ENCODE measurements at regions not wholly inside any gene's neighbourhood (a gene's known extent, or its start where the extent isn't known, plus 50 kb on each side); places are given as distances from the start of the nearest gene placed in this dataset.

DNA sequence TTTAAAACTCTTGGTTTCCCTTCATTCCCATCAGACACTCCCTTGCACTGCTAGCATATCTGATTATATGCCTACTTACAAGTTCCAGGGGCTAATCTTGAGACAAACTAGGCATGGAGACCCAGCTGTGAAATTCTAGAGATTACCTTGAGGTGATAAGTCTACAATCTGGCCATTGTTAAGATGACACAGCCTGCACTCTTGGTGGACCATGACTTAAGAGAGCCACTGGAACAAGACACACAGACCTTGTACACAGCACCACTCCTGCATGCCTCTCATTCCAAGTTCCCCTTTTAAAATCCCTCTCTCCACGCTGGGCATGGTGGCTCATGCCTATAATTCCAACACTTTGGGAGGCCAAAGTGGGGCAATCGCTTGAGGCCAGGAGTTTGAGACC is 387.2 kb upstream of the DCC start:
- Histone ChIP-seq H3K27ac (ENCODE audit: low read depth in 1 of 2, low read length in 2 of 2) (no peak overlapping the region), H3K36me3 (ENCODE audit: insufficient read depth, low read length) (no peaks in the 10 kb centered on the region), H3K4me3 (ENCODE audit: low read length) (no peak overlapping the region), H3K9me3 (ENCODE audit: control insufficient read depth in 1 of 2, insufficient read depth in 1 of 2, low read length in 2 of 2) (peaks cover 0 to 9% of the 10 kb centered on the region in 2 experiments), H3K27me3 (ENCODE audit: control insufficient read depth in 1 of 2, insufficient read depth in 2 of 2, low read length in 2 of 2) (peaks cover 0 to 2% of the 10 kb centered on the region in 2 experiments), H3K4me1 (ENCODE audit: insufficient read depth, low read length) (no peaks in the 10 kb centered on the region)
- Mint-ChIP-seq H3K4me1 (ENCODE audit: low read depth) (no peaks in the 10 kb centered on the region), H3K27ac (no peak overlapping the region), H3K36me3 (ENCODE audit: low read depth) (no peaks in the 10 kb centered on the region), H3K4me3 (no peak overlapping the region), H3K9me3 (peaks cover 3% of the 10 kb centered on the region), H3K27me3 (peaks cover 5% of the 10 kb centered on the region)
- TF ChIP-seq CTCF (IDR thresholded peaks at IDR 0.05): no peak
- ATAC-seq (ENCODE audit: poor library complexity) (no peak), DNase-seq (no peak)
- CTCF ChIA-PET: no interaction called here
- intact Hi-C loops (cut with DNase I, micrococcal nuclease): no loop called here
- POLR2A ChIA-PET: no interaction called here

DNA sequence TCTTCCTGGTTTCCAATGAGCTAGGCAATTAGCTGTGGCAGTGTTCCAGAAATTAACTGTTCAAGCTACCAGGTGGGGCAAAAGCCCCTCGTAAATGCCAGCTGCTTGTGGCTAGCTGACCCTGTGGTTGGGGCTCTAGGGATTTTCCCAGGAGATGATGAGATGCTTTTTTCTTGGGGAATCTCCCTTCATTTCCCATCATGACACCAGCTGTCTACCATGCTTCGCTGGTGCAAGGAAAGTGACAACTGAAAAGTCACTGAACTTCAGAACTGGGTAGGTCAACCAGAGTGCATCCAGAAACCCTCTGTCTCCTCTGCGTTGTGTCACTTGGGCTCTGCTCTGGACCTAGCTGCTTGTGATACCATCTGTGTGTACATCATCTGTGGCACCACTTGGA is 386.5 kb upstream of the DCC start:
- Mint-ChIP-seq H3K27ac (no peak overlapping the region), H3K36me3 (ENCODE audit: low read depth) (no peaks in the 10 kb centered on the region), H3K9me3 (peaks cover 3% of the 10 kb centered on the region), H3K4me3 (no peak overlapping the region), H3K4me1 (ENCODE audit: low read depth) (no peaks in the 10 kb centered on the region), H3K27me3 (peaks cover 5% of the 10 kb centered on the region)
- ChIA-PET POLR2A (no interaction called here), CTCF (no interaction called here)
- TF ChIP-seq CTCF (IDR thresholded peaks at IDR 0.05): no peak
- H3K36me3 ChIP-seq (ENCODE audit: insufficient read depth, low read length): no peaks in the 10 kb centered on the region
- no peak for ATAC-seq (ENCODE audit: poor library complexity)
- H3K4me1 ChIP-seq (ENCODE audit: insufficient read depth, low read length): no peaks in the 10 kb centered on the region
- H3K27ac ChIP-seq (ENCODE audit: low read depth in 1 of 2, low read length in 2 of 2): no peak overlapping the region
- no peak overlapping the region for H3K4me3 ChIP-seq (ENCODE audit: low read length)
- H3K27me3 ChIP-seq (ENCODE audit: control insufficient read depth in 1 of 2, insufficient read depth in 2 of 2, low read length in 2 of 2): peaks cover 0 to 2% of the 10 kb centered on the region in 2 experiments
- peaks cover 0 to 9% of the 10 kb centered on the region in 2 experiments for H3K9me3 ChIP-seq (ENCODE audit: control insufficient read depth in 1 of 2, insufficient read depth in 1 of 2, low read length in 2 of 2)
- DNase-seq: no peak
- intact Hi-C loops (cut with DNase I, micrococcal nuclease): no loop called here

GRCh38 chr18:51955136-51955535 is 384.9 kb upstream of the DCC start:
- no peak overlapping the region for H3K4me3 ChIP-seq (ENCODE audit: low read length)
- POLR2A ChIA-PET: no interaction called here
- H3K4me1 ChIP-seq (ENCODE audit: insufficient read depth, low read length): no peaks in the 10 kb centered on the region
- peaks cover 0 to 2% of the 10 kb centered on the region in 2 experiments for H3K27me3 ChIP-seq (ENCODE audit: control insufficient read depth in 1 of 2, insufficient read depth in 2 of 2, low read length in 2 of 2)
- no peaks in the 10 kb centered on the region for H3K27me3 Mint-ChIP-seq
- no peak for TF ChIP-seq CTCF (IDR thresholded peaks at IDR 0.05)
- no peak for ATAC-seq (ENCODE audit: poor library complexity)
- no peaks in the 10 kb centered on the region for H3K4me1 Mint-ChIP-seq (ENCODE audit: low read depth)
- H3K27ac Mint-ChIP-seq: no peak overlapping the region
- no peak overlapping the region for H3K4me3 Mint-ChIP-seq
- H3K9me3 Mint-ChIP-seq: no peaks in the 10 kb centered on the region
- H3K9me3 ChIP-seq (ENCODE audit: control insufficient read depth in 1 of 2, insufficient read depth in 1 of 2, low read length in 2 of 2): peaks cover 0 to 9% of the 10 kb centered on the region in 2 experiments
- CTCF ChIA-PET: no interaction called here
- H3K36me3 ChIP-seq (ENCODE audit: insufficient read depth, low read length): no peaks in the 10 kb centered on the region
- H3K36me3 Mint-ChIP-seq (ENCODE audit: low read depth): no peaks in the 10 kb centered on the region
- DNase-seq: no peak
- intact Hi-C loops (cut with DNase I, micrococcal nuclease): no loop called here
- H3K27ac ChIP-seq (ENCODE audit: low read depth in 1 of 2, low read length in 2 of 2): no peak overlapping the region

Measured in CD4-positive, alpha-beta T cell (primary cell).